SJSA1 (cell line): ENCODE measurements at regions not wholly inside any gene's neighbourhood (a gene's known extent, or its start where the extent isn't known, plus 50 kb on each side); places are given as distances from the start of the nearest gene placed in this dataset.

Source experiments
- DNase-seq, 2 experiments: peaks; one replicate each; pipeline ENCODE4 v3.0.0-alpha.2; 2015 to 2020; ENCODE audit warnings: low spot score in 2 of 2, low read depth in 1 of 2
- H3K27ac ChIP-seq: fragments of 250-450 bp; sonication (Bioruptor Pico); 2 replicates; pipeline ENCODE4 v1.5.1; 2020; ENCODE audit warnings: mild to moderate bottlenecking, moderate library complexity
- H3K27me3 ChIP-seq: fragments of 250-450 bp; sonication (Bioruptor Pico); replicated peaks from 2 replicates; pipeline ENCODE4 v1.5.1; 2020; ENCODE audit warnings: mild to moderate bottlenecking, moderate library complexity
- H3K36me3 ChIP-seq: fragments of 250-450 bp; sonication (Bioruptor Pico); 2 replicates; pipeline ENCODE4 v1.5.1; 2020; ENCODE audit warnings: mild to moderate bottlenecking
- H3K4me1 ChIP-seq: fragments of 250-450 bp; sonication (Bioruptor Pico); replicated peaks from 2 replicates; pipeline ENCODE4 v1.6.1; 2021; ENCODE audit warnings: mild to moderate bottlenecking
- H3K4me3 ChIP-seq: fragments of 250-450 bp; sonication (Bioruptor Pico); 2 replicates; pipeline ENCODE4 v1.5.1; 2020; ENCODE audit warnings: mild to moderate bottlenecking
- H3K9me3 ChIP-seq: fragments of 250-450 bp; sonication (Bioruptor Pico); replicated peaks from 2 replicates; pipeline ENCODE4 v1.5.1; 2020; ENCODE audit warnings: mild to moderate bottlenecking

DNA sequence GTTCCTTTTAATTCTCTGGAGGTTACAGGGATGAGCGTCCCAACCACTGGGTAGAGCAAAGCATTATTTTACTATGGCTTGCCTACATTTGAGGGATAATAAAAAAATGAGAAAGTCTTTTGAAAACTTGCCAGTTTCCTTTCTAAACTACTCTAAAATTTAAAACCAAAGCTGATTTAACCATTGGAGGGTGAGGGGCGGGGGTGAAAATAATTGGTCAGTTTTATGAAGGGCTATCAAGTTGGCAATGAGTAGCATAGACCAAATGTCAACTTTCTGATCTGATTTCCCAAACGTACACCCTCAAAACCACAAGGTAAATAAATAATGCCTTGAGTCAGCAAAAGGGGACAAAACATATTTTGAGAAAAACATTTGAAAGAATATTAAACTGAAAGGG, 85.7 kb upstream of the STK17B start:
- Histone ChIP-seq H3K27ac (no peak overlapping the region), H3K4me3 (no peak overlapping the region), H3K4me1 (peaks cover 39% of the 10 kb centered on the region), H3K27me3 (no peaks in the 10 kb centered on the region; the same call in 1 of the 2 replicates), H3K36me3 (no peaks in the 10 kb centered on the region), H3K9me3 (no peaks in the 10 kb centered on the region)
- DNase-seq, result no peak

DNA sequence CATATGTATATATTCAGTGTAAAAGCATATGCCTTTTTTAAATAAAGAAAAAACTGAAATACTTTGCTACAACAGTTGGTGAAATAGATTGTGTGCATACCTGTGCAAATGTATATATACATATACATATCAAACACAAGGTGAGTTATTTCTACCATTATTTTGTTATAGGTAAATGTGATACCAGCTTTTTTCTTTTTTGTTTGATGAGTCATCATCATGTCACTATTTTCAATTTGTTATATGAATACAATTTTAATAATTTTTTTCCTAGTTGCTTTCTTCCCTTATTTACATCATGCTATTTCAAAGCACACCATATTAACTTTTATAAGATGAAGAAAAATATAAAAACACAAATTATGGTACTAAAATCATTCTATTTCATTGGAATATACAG, 87.0 kb upstream of the STK17B start:
- DNase-seq, result no peak
- no peak overlapping the region for H3K4me3 ChIP-seq
- no peaks in the 10 kb centered on the region; the same call in 1 of the 2 replicates for H3K27me3 ChIP-seq
- H3K36me3 ChIP-seq, result no peaks in the 10 kb centered on the region
- H3K4me1 ChIP-seq, result peaks cover 48% of the 10 kb centered on the region
- H3K9me3 ChIP-seq, result no peaks in the 10 kb centered on the region
- no peak overlapping the region for H3K27ac ChIP-seq

- Histone ChIP-seq H3K9me3 (no peaks in the 10 kb centered on the region), H3K27ac (peak overlapping the region; percentile 70), H3K4me1 (peaks cover 51% of the 10 kb centered on the region), H3K4me3 (no peak overlapping the region), H3K27me3 (no peaks in the 10 kb centered on the region; the same call in 1 of the 2 replicates), H3K36me3 (no peaks in the 10 kb centered on the region)
- peak; percentile 54 to 79 for DNase-seq
These were observed 88.4 kb upstream of the STK17B start for GRCh38 chr2:196259507-196260481.

DNA sequence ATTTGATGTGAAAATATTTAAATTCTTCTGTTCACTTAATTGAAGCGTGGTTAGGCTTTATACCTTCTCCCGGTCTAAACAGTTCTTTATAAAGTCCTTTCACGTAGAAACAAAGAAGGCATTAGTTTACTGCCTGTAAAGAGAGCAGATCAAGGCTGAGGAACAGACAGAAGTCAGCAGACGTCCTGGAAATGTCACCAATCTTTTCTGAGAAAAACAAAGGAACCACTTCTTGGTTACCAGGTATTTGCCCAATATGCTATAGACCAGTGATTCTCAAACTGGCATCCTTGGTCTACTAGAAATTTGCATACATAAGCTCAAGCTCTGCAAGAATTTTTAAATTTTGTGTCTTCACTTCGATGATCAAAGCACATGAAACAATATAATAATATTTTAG, 89.2 kb upstream of the STK17B start:
- DNase-seq, result no peak
- Histone ChIP-seq H3K27me3 (no peaks in the 10 kb centered on the region; the same call in 1 of the 2 replicates), H3K4me1 (peaks cover 51% of the 10 kb centered on the region), H3K9me3 (no peaks in the 10 kb centered on the region), H3K27ac (peak overlapping the region; percentile 70), H3K4me3 (no peak overlapping the region), H3K36me3 (no peaks in the 10 kb centered on the region)

GRCh38 chr2:196262606-196263005, 91.2 kb upstream of the STK17B start:
- no peak for DNase-seq
- no peaks in the 10 kb centered on the region; the same call in 1 of the 2 replicates for H3K27me3 ChIP-seq
- H3K4me1 ChIP-seq, result peaks cover 41% of the 10 kb centered on the region
- no peaks in the 10 kb centered on the region for H3K9me3 ChIP-seq
- no peak overlapping the region for H3K4me3 ChIP-seq
- peak overlapping the region; percentile 57 for H3K27ac ChIP-seq
- no peaks in the 10 kb centered on the region for H3K36me3 ChIP-seq

- peaks cover 48% of the 10 kb centered on the region for H3K4me1 ChIP-seq
- peak; percentile 57 to 85 for DNase-seq
These were observed 91.9 kb upstream of the STK17B start for GRCh38 chr2:196263181-196263747.

DNA sequence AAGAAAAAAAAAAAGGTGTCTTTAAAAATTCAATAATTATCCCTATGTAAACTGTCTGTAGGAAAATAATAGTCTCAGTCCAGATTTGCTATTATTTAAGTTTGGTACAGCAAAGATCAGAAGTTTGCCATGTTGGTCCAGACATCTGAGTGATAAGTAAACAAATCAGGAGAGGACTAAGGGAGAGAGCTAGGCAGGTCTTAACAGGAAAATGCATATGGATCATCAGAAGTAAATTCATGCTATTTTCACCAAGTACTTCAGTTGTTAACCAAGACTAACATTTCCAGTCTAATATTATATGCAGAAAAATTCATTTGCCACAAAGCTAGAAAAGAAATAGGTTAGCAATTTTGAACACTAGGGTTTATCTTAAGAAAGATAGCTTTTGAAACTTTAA, 95.0 kb upstream of the STK17B start:
- no peak for DNase-seq
- Histone ChIP-seq H3K27me3 (no peaks in the 10 kb centered on the region), H3K4me1 (peaks cover 45% of the 10 kb centered on the region), H3K4me3 (no peak overlapping the region), H3K36me3 (no peaks in the 10 kb centered on the region), H3K27ac (no peak overlapping the region), H3K9me3 (no peaks in the 10 kb centered on the region)

More at GRCh38 chr2:196263181-196263747, 91.9 kb upstream of the STK17B start:
- H3K9me3 ChIP-seq, result no peaks in the 10 kb centered on the region
- no peak overlapping the region for H3K4me3 ChIP-seq
- no peaks in the 10 kb centered on the region for H3K36me3 ChIP-seq
- H3K27ac ChIP-seq, result peak overlapping the region; percentile 57
- H3K27me3 ChIP-seq, result no peaks in the 10 kb centered on the region; the same call in 1 of the 2 replicates

GRCh38 chr2:196266855-196267254, 95.5 kb upstream of the STK17B start:
- no peak for DNase-seq
- Histone ChIP-seq H3K4me1 (peaks cover 45% of the 10 kb centered on the region), H3K36me3 (no peaks in the 10 kb centered on the region), H3K9me3 (no peaks in the 10 kb centered on the region), H3K27me3 (no peaks in the 10 kb centered on the region), H3K4me3 (no peak overlapping the region), H3K27ac (no peak overlapping the region)

- Histone ChIP-seq H3K27ac (peak overlapping the region; percentile 55), H3K9me3 (no peaks in the 10 kb centered on the region), H3K36me3 (no peaks in the 10 kb centered on the region), H3K27me3 (no peaks in the 10 kb centered on the region), H3K4me3 (no peak overlapping the region), H3K4me1 (peaks cover 37% of the 10 kb centered on the region)
- no peak for DNase-seq
These were observed 96.6 kb upstream of the STK17B start for GRCh38 chr2:196268025-196268424.

- no peaks in the 10 kb centered on the region for H3K36me3 ChIP-seq
- H3K4me1 ChIP-seq, result peaks cover 37% of the 10 kb centered on the region
- H3K9me3 ChIP-seq, result no peaks in the 10 kb centered on the region
- H3K27me3 ChIP-seq, result no peaks in the 10 kb centered on the region
- H3K4me3 ChIP-seq, result no peak overlapping the region
- peak in 1 of 2 experiments; percentile 56 for DNase-seq
- peak overlapping the region; percentile 55 for H3K27ac ChIP-seq
These were observed 97.4 kb upstream of the STK17B start for GRCh38 chr2:196268538-196269338.

DNA sequence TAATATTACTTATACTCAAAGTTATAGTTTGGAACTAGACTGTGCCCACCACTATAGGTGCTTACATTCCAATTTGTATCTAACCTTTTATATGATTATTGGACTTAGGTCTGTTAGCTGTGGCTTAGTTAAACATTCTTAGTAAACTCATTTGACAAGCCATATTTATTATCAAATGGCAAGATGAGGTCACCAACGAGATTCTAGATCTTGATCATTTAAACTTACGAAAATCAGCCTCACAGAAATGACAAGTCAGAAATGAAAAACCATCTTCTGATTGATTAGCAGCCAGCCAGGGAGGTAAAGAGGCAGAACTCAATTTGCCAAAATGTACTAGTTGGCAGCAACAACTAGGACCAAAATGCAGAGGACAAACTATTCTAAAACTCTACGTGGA, 100.4 kb upstream of the STK17B start:
- no peak for DNase-seq
- no peaks in the 10 kb centered on the region for H3K27me3 ChIP-seq
- no peak overlapping the region for H3K27ac ChIP-seq
- peaks cover 63% of the 10 kb centered on the region for H3K4me1 ChIP-seq
- H3K9me3 ChIP-seq, result no peaks in the 10 kb centered on the region
- H3K36me3 ChIP-seq, result no peaks in the 10 kb centered on the region
- H3K4me3 ChIP-seq, result no peak overlapping the region

- Histone ChIP-seq H3K27ac (no peak overlapping the region), H3K4me1 (peaks cover 52% of the 10 kb centered on the region), H3K4me3 (no peak overlapping the region), H3K36me3 (no peaks in the 10 kb centered on the region), H3K9me3 (no peaks in the 10 kb centered on the region), H3K27me3 (no peaks in the 10 kb centered on the region)
- DNase-seq, result peak; percentile 54 to 65
These were observed 103.0 kb upstream of the STK17B start for GRCh38 chr2:196274387-196274809.

- Histone ChIP-seq H3K4me1 (peaks cover 48% of the 10 kb centered on the region), H3K9me3 (no peaks in the 10 kb centered on the region), H3K27ac (no peak overlapping the region), H3K27me3 (no peaks in the 10 kb centered on the region), H3K4me3 (no peak overlapping the region), H3K36me3 (no peaks in the 10 kb centered on the region)
- DNase-seq, result no peak
These were observed 104.4 kb upstream of the STK17B start for GRCh38 chr2:196275646-196276352.
